NCI-H446 treated with DMSO at 0.1 percent for 48 hours (cell line): ENCODE measurements at regions not wholly inside any gene's neighbourhood (a gene's known extent, or its start where the extent isn't known, plus 50 kb on each side); places are given as distances from the start of the nearest gene placed in this dataset.
"Not testable (repeated sequence)": the region's sequence is repeated elsewhere in the genome, so short reads cannot be mapped to it uniquely, and the experiment has no call there.

Source experiments
- DNase-seq: peaks from one replicate; lab custom pipeline; 2025; lab: John Stamatoyannopoulos, UW

GRCh38 chr6:6815732-6816131 is 227.2 kb downstream of the LY86 start:
- no peak for DNase-seq

- DNase-seq, result no peak
These were observed 228.2 kb downstream of the LY86 start for GRCh38 chr6:6816716-6817115.

- DNase-seq, result no peak
These were observed 229.6 kb downstream of the LY86 start for GRCh38 chr6:6818078-6818639.

- no peak for DNase-seq
These were observed 232.2 kb downstream of the LY86 start for GRCh38 chr6:6820641-6821238.

GRCh38 chr6:6821639-6822261 is 233.2 kb downstream of the LY86 start:
- DNase-seq, result no peak

GRCh38 chr6:6823030-6823429 is 234.5 kb downstream of the LY86 start:
- no peak for DNase-seq

GRCh38 chr6:6823568-6824224 is 235.2 kb downstream of the LY86 start:
- DNase-seq, result no peak

- no peak for DNase-seq
These were observed 235.9 kb downstream of the LY86 start for GRCh38 chr6:6824381-6824780.

- no peak for DNase-seq
These were observed 236.8 kb downstream of the LY86 start for GRCh38 chr6:6825193-6825784.

GRCh38 chr6:6826095-6826901 is 237.8 kb downstream of the LY86 start:
- DNase-seq, result no peak

GRCh38 chr6:6826961-6827360 is 238.4 kb downstream of the LY86 start:
- DNase-seq, result no peak

GRCh38 chr6:6829872-6830685 is 241.6 kb downstream of the LY86 start:
- no peak for DNase-seq

- not testable (repeated sequence) for DNase-seq
These were observed 242.2 kb downstream of the LY86 start for GRCh38 chr6:6830686-6831063.

GRCh38 chr6:6832439-6832838 is 243.9 kb downstream of the LY86 start:
- DNase-seq, result no peak

GRCh38 chr6:6834356-6835222 is 246.1 kb downstream of the LY86 start:
- no peak for DNase-seq

- DNase-seq, result no peak
These were observed 246.6 kb downstream of the LY86 start for GRCh38 chr6:6835223-6835503.

GRCh38 chr6:6836609-6837406 is 248.3 kb downstream of the LY86 start:
- DNase-seq, result no peak

- DNase-seq, result no peak
These were observed 249.1 kb downstream of the LY86 start for GRCh38 chr6:6837541-6838080.

GRCh38 chr6:6840831-6841291 is 252.3 kb downstream of the LY86 start:
- DNase-seq, result no peak
